HUES6 (cell line): ENCODE measurements at regions not wholly inside any gene's neighbourhood (a gene's known extent, or its start where the extent isn't known, plus 50 kb on each side); places are given as distances from the start of the nearest gene placed in this dataset.
"Not testable (repeated sequence)": the region's sequence is repeated elsewhere in the genome, so short reads cannot be mapped to it uniquely, and the experiment has no call there.

Experiments used
- H3K27ac ChIP-seq: 2 replicates; pipeline ENCODE4 v1.7.0; 2013; ENCODE audit warnings: low read depth, mild to moderate bottlenecking, low read length, inconsistent platforms
- H3K27me3 ChIP-seq: 2 replicates; pipeline ENCODE4 v1.6.1; 2013; ENCODE audit warnings: low read length; ENCODE audit not compliant: control insufficient read depth, insufficient read depth
- H3K36me3 ChIP-seq: 2 replicates; pipeline ENCODE4 v1.6.1; 2013; ENCODE audit warnings: low read length; ENCODE audit not compliant: control insufficient read depth, insufficient read depth
- H3K4me1 ChIP-seq: 2 replicates; pipeline ENCODE4 v1.6.1; 2013; ENCODE audit warnings: low read length; ENCODE audit not compliant: control insufficient read depth, insufficient read depth
- H3K4me3 ChIP-seq: 2 replicates; pipeline ENCODE4 v1.5.1; 2013; ENCODE audit warnings: low read depth, low read length
- H3K9ac ChIP-seq: one replicate; pipeline ENCODE4 v1.6.1; 2013; ENCODE audit warnings: mild to moderate bottlenecking, low read length
- H3K9me3 ChIP-seq: 2 replicates; pipeline ENCODE4 v1.6.1; 2013; ENCODE audit warnings: low read depth, low read length; ENCODE audit not compliant: control insufficient read depth, insufficient read depth

- no peak overlapping the region for H3K27ac ChIP-seq
- H3K4me3 ChIP-seq = no peak overlapping the region
- no peaks in the 10 kb centered on the region for H3K4me1 ChIP-seq
- H3K9ac ChIP-seq = no peak overlapping the region
- H3K36me3 ChIP-seq = no peaks in the 10 kb centered on the region
- no peaks in the 10 kb centered on the region for H3K9me3 ChIP-seq
- no peaks in the 10 kb centered on the region for H3K27me3 ChIP-seq
These were observed 231.5 kb downstream of the PCSK1 start for GRCh38 chr5:96201503-96201902.

- no peaks in the 10 kb centered on the region for H3K36me3 ChIP-seq
- H3K27ac ChIP-seq = no peak overlapping the region
- H3K9ac ChIP-seq = no peak overlapping the region
- no peaks in the 10 kb centered on the region for H3K27me3 ChIP-seq
- no peak overlapping the region for H3K4me3 ChIP-seq
- H3K4me1 ChIP-seq = no peaks in the 10 kb centered on the region
- no peaks in the 10 kb centered on the region for H3K9me3 ChIP-seq
These were observed 232.4 kb downstream of the PCSK1 start for GRCh38 chr5:96200641-96201040.

GRCh38 chr5:96199713-96200183 lies 233.3 kb downstream of the PCSK1 start:
- Histone ChIP-seq H3K9ac (no peak overlapping the region), H3K27me3 (no peaks in the 10 kb centered on the region), H3K27ac (no peak overlapping the region), H3K36me3 (no peaks in the 10 kb centered on the region), H3K4me1 (no peaks in the 10 kb centered on the region), H3K9me3 (no peaks in the 10 kb centered on the region), H3K4me3 (no peak overlapping the region)

- H3K27me3 ChIP-seq = no peaks in the 10 kb centered on the region
These were observed 234.5 kb downstream of the PCSK1 start for GRCh38 chr5:96198356-96199058.

GRCh38 chr5:96197767-96198166 lies 235.3 kb downstream of the PCSK1 start:
- H3K36me3 ChIP-seq, H3K4me3 ChIP-seq, H3K27ac ChIP-seq: not testable (repeated sequence)

More at GRCh38 chr5:96198356-96199058, 234.5 kb downstream of the PCSK1 start:
- no peak overlapping the region for H3K27ac ChIP-seq
- no peaks in the 10 kb centered on the region for H3K36me3 ChIP-seq
- H3K4me1 ChIP-seq = no peaks in the 10 kb centered on the region
- no peak overlapping the region for H3K9ac ChIP-seq
- H3K4me3 ChIP-seq = no peak overlapping the region
- H3K9me3 ChIP-seq = no peaks in the 10 kb centered on the region

GRCh38 chr5:96197347-96197746 lies 235.7 kb upstream of the ELL2 start:
- Histone ChIP-seq H3K4me1 (no peaks in the 10 kb centered on the region), H3K27ac (no peak overlapping the region), H3K36me3 (no peaks in the 10 kb centered on the region), H3K4me3 (no peak overlapping the region), H3K27me3 (no peaks in the 10 kb centered on the region), H3K9ac (no peak overlapping the region), H3K9me3 (no peaks in the 10 kb centered on the region)

More at GRCh38 chr5:96197767-96198166, 235.3 kb downstream of the PCSK1 start:
- H3K9me3 ChIP-seq, H3K4me1 ChIP-seq, H3K9ac ChIP-seq, H3K27me3 ChIP-seq: not testable (repeated sequence)

- H3K9ac ChIP-seq = no peak overlapping the region
These were observed 235.2 kb upstream of the ELL2 start for GRCh38 chr5:96196890-96197289.

GRCh38 chr5:96196407-96196806 lies 234.8 kb upstream of the ELL2 start:
- Histone ChIP-seq H3K9me3 (no peaks in the 10 kb centered on the region), H3K36me3 (no peaks in the 10 kb centered on the region), H3K4me1 (no peaks in the 10 kb centered on the region), H3K4me3 (no peak overlapping the region), H3K9ac (no peak overlapping the region), H3K27ac (no peak overlapping the region), H3K27me3 (no peaks in the 10 kb centered on the region)

More at GRCh38 chr5:96196890-96197289, 235.2 kb upstream of the ELL2 start:
- H3K4me3 ChIP-seq = no peak overlapping the region
- H3K4me1 ChIP-seq = no peaks in the 10 kb centered on the region
- no peaks in the 10 kb centered on the region for H3K9me3 ChIP-seq
- no peaks in the 10 kb centered on the region for H3K27me3 ChIP-seq
- H3K36me3 ChIP-seq = no peaks in the 10 kb centered on the region
- H3K27ac ChIP-seq = no peak overlapping the region

- Histone ChIP-seq H3K4me1 (peaks cover 3% of the 10 kb centered on the region; the same call in 1 of the 2 replicates), H3K27me3 (no peaks in the 10 kb centered on the region), H3K36me3 (no peaks in the 10 kb centered on the region), H3K9me3 (no peaks in the 10 kb centered on the region), H3K9ac (no peak overlapping the region), H3K27ac (no peak overlapping the region), H3K4me3 (no peak overlapping the region)
These were observed 233.5 kb upstream of the ELL2 start for GRCh38 chr5:96195123-96195522.

- Histone ChIP-seq H3K9me3 (no peaks in the 10 kb centered on the region), H3K9ac (no peak overlapping the region), H3K27ac (no peak overlapping the region), H3K27me3 (no peaks in the 10 kb centered on the region), H3K36me3 (no peaks in the 10 kb centered on the region), H3K4me1 (peaks cover 3% of the 10 kb centered on the region; the same call in 1 of the 2 replicates), H3K4me3 (no peak overlapping the region)
These were observed 232.9 kb upstream of the ELL2 start for GRCh38 chr5:96194593-96194992.

- Histone ChIP-seq H3K4me3 (no peak overlapping the region), H3K4me1 (peaks cover 3% of the 10 kb centered on the region; the same call in 1 of the 2 replicates), H3K36me3 (no peaks in the 10 kb centered on the region), H3K27ac (no peak overlapping the region), H3K9me3 (no peaks in the 10 kb centered on the region), H3K27me3 (no peaks in the 10 kb centered on the region), H3K9ac (no peak overlapping the region)
These were observed 232.3 kb upstream of the ELL2 start for GRCh38 chr5:96193946-96194345.
